GM18858 (cell line): ENCODE measurements at regions not wholly inside any gene's neighbourhood (a gene's known extent, or its start where the extent isn't known, plus 50 kb on each side); places are given as distances from the start of the nearest gene placed in this dataset.

ENCODE experiments used
- ATAC-seq: cut with Tn5 transposase; IDR thresholded peaks from one replicate; pipeline ENCODE4 v1.9.1; 2021; ENCODE audit not compliant: unreplicated experiment

GRCh38 chr6:21949211-21949801 lies 347.5 kb downstream of the PRL start:
- ATAC-seq, result no peak

GRCh38 chr6:21952367-21952766 lies 344.5 kb downstream of the PRL start:
- no peak for ATAC-seq

- no peak for ATAC-seq
Observed at GRCh38 chr6:21953831-21954801, 342.7 kb downstream of the PRL start.

- ATAC-seq, result no peak
Observed at GRCh38 chr6:21955053-21955595, 341.7 kb downstream of the PRL start.

- no peak for ATAC-seq
Observed at GRCh38 chr6:21955951-21956350, 340.9 kb downstream of the PRL start.

- ATAC-seq, result no peak
Observed at GRCh38 chr6:21958428-21958827, 338.4 kb downstream of the PRL start.

- no peak for ATAC-seq
Observed at GRCh38 chr6:21961226-21961625, 335.6 kb downstream of the PRL start.

- ATAC-seq, result no peak
Observed at GRCh38 chr6:21965016-21965415, 331.8 kb downstream of the PRL start.

- ATAC-seq, result no peak
Observed at GRCh38 chr6:21965953-21966539, 330.8 kb downstream of the PRL start.

- ATAC-seq, result no peak
Observed at GRCh38 chr6:21967056-21967974, 329.5 kb downstream of the PRL start.

- ATAC-seq, result no peak
Observed at GRCh38 chr6:21968411-21968810, 328.4 kb downstream of the PRL start.

GRCh38 chr6:21969192-21969591 lies 327.6 kb downstream of the PRL start:
- ATAC-seq, result no peak

- no peak for ATAC-seq
Observed at GRCh38 chr6:21970569-21971300, 326.1 kb downstream of the PRL start.

GRCh38 chr6:21971541-21971940 lies 325.3 kb downstream of the PRL start:
- ATAC-seq, result no peak

GRCh38 chr6:21972516-21972915 lies 324.3 kb downstream of the PRL start:
- ATAC-seq, result no peak

GRCh38 chr6:21977346-21977745 lies 319.5 kb downstream of the PRL start:
- no peak for ATAC-seq

- no peak for ATAC-seq
Observed at GRCh38 chr6:21981235-21981833, 315.5 kb downstream of the PRL start.

GRCh38 chr6:21984135-21984534 lies 312.7 kb downstream of the PRL start:
- ATAC-seq, result no peak

GRCh38 chr6:21984561-21984960 lies 312.3 kb downstream of the PRL start:
- no peak for ATAC-seq

GRCh38 chr6:21985904-21986303 lies 310.9 kb downstream of the PRL start:
- ATAC-seq, result no peak
